ENCODE measurements at regions not wholly inside any gene's neighbourhood (a gene's known extent, or its start where the extent isn't known, plus 50 kb on each side); places are given as distances from the start of the nearest gene placed in this dataset.
"Not testable (repeated sequence)": the region's sequence is repeated elsewhere in the genome, so short reads cannot be mapped to it uniquely, and the experiment has no call there.

DNA sequence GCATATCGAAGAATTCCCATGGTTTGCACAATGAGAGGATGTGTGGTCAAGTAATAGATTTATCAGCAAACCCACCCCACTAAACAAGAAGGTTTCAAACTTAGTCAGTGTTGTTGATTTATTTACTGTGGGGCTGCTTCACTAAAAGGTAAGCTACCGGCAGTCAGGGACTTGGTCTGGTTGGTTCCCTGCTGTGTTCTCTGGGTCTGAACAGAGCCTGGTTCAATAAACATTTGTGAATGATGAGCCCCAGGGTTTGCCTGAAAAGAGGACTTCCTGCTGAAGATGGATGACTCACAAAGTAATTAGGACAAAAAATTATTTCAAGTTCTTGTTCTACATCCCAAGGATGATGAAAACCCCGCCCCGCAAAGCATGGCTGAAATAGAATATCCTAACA is 108.3 kb downstream of the SPP2 start:
- DNase-seq (ENCODE audit: low spot score): no peak

DNA sequence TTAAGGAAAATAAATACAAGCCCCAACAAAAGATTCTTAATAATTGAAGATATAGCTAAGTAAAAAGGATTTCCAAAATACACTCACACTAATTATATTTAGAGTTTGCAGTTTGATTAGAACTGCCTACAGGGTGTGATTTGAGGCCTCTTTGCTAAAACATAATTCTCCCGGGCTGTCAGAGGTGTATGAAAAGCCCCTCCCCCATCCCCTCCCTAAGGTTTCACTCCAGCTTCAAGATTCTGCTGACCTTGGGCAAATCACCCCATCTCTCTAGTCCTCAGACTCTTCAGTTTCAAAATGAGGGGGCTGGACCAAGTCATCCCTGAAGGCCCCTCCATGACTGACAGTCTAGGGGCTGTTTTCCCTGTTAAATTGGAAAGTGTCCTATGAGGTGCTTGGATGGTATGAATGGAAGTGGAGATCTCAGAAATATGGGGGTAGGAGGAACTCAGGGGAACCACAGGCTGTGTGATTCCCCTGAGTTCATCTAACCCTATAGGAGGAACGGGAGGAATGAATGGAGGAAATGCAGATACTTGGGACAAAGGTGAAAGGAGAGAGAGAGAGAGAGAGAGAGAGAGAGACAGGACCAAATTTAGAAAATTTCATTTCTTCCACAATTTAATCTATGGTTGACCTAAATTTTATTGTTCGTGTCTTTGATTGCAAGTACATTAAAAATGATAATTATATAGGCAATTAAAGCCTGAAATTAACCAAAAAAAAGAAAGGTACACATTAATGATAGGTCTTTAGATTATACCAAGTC is 107.5 kb downstream of the SPP2 start:
- no peak for DNase-seq (ENCODE audit: low spot score)

DNA sequence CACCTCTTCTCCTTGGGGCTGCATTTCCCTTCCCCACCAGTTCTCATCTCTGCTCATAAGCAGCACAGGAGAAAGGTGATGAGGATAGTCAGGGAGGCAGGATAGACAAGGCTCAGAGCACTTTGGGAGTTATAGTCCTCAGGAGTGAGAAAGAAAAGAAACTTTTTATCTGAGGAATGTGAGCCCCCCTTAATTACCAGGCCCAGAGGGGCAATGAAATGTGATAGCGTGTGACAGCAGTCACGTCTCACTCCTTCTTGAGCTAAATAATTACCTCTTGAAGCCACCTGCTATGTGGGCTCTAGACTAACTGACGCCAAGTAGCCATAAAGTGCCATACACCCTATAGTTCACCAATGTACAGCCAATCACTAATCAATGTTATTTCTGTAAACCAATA is 105.8 kb downstream of the SPP2 start:
- no peak for DNase-seq (ENCODE audit: low spot score)

DNA sequence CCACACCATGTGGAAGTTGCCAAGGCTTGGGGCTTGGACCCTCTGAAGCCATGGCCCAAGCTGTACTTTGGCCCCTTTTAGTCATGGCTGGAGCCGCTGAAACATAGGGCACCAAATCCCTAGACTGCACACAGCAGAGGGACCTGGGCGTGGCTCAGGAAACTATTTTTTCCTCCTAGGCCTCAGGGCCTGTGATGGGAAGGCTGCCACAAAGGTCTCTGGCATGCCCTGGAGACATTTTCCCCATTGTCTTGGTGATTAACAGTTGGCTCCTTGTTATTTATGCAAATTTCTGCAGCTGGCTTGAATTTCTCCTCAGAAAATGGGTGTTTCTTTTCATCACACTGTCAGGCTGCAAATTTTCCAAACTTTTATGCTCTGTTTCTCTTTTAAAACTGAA is 102.3 kb downstream of the SPP2 start:
- DNase-seq (ENCODE audit: low spot score): not testable (repeated sequence)

DNA sequence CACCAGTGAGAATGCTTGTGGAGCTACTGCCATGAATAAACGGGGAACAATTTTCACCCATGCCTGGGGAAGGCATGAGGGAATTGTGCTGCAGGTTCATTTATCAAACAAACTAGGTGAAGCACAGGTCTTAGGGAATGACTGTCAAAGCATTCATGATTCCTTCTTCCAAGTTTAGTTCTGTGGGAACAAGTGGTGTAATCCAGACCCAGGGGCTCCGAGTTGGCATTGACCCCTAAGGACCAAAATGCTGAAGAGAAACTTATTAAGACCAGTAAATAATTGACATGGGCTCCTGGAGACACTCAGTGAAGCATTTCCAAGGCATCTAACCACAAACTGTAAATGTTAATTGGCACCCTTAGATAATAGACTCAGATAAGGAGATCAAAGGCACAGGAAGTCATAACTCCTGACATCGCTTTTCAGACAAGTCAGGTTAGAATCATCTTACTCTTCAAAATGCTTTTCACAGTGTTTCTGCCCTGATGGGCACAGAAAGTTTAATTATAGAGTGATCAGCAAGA is 96.9 kb downstream of the SPP2 start:
- no peak for DNase-seq (ENCODE audit: low spot score)

DNA sequence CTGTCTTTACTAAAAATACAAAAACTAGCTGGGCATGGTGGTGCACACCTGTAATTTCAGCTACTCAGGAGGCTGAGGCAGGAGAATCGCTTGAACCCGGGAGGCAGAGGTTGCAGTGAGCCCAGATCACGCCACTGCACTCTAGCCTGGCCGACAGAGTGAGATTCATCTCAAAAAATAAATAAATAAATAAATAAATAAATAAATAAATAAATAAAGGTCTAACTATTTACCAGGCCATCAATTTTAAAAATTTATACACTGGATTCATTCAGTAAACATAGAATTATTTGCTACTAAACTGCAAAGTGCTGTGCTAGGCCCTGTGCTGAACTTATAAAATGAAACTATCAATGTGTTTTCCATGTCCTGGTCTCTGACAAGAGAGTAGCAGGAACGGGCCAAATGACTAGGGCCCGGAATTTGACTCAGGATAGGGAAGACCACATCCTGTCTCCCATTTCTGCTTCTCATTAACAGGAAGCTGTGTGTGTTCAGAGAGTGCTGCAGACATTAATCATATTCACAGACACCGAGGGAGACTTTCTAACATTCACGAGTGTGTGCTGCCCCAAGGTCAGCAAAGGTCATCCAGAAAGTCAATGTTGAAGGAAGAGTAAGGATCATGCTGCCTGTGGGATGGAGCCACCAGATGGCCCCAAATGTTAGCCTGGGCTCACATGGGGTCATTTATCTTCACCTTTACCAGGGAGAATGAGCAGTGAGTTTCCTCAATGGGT is 95.8 kb downstream of the SPP2 start:
- DNase-seq (ENCODE audit: low spot score): no peak

DNA sequence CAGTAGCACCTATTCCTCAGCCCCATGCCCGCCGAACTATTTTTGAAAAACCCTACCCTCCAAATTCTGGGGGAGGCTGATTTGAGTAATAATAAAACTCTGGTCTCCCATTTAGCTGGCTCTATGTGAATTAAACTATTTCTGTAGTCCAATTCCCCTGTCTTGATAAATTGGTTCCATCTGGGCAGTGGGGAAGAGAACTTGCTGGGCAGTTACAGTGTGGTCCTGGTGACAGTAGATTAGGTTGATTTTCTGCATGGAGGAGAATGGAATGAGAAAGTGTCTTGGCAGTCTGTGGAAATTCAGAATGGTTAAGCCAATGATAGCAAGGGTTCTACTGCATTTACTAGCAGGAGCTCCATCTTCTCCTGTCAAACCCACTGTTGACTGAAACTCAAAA is 95.0 kb downstream of the SPP2 start:
- no peak for DNase-seq (ENCODE audit: low spot score)

DNA sequence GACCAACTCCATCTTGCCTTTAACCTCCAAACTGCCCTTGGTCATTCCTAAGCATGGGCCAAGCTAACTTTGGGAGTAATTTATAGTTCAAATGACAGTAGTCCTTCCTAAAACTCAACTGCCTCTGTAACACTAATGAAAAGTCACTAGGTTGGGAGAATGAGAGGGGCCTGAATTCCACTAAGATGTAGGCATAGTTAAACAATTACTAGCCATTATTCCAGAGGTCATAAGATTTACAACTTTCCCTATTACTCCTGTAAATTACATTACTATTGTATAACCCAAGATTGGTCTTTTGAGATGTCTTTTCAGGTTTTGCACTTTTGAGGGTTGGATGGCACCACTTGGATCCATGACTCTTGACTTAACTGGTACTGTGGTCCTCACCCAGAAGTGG is 94.6 kb downstream of the SPP2 start:
- no peak for DNase-seq (ENCODE audit: low spot score)

DNA sequence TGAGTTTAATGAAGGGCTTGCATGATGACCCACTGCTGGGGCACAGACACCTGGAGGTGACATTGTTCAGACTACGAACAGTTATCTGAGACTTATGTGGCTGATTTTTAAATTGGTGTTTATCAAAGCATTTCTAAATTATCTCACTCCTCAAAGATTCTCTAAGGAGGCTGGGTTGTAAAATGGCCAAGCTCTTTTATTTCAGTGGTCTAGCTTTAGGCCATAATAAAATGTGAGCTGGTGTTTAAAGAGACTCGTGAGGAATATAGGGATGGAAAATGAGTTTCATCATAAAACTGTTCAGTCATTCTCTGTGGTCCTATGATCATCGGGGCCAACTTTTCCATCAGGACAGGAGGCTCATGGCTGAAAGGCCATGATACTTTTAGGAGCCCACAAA is 93.4 kb downstream of the SPP2 start:
- no peak for DNase-seq (ENCODE audit: low spot score)

DNA sequence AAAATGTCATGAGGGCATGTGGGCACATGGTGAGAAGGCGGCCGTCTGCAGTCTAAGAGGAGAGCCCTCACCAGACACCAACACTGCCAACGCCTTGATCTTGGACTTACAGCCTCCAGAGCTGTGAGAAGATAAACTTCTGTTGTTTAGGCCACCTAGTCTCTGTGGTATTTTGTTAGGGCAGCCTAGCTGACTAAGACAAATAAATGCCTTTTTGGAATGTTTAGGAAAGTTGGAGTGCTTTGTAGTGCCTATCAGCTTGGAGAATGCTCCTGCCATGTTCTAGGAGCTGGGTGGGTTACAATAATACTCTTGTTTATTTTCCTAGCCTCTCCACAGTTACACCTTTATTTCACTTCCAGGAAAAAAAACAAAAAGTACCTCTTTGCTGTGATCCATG is 92.0 kb downstream of the SPP2 start:
- DNase-seq (ENCODE audit: low spot score): no peak

DNA sequence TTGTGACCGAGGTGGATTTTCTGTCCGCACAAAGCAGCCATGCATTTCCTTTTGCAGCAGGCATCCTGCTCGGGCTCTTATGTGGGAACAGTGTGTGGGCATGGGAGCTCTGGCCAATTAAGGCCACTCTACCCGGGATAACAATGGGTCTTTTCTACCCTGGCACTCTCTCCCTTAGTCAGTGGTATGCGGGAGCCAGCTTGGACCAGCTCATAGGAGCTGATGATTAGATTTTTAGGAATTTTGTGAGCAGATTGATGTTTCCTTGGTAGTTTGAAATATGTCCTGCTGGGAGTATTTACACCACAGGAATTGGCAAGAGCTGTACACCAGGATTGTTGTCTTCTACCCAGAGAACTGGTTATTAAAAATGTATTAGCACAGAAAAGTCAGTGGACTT is 89.3 kb downstream of the SPP2 start:
- no peak for DNase-seq (ENCODE audit: low spot score)

DNA sequence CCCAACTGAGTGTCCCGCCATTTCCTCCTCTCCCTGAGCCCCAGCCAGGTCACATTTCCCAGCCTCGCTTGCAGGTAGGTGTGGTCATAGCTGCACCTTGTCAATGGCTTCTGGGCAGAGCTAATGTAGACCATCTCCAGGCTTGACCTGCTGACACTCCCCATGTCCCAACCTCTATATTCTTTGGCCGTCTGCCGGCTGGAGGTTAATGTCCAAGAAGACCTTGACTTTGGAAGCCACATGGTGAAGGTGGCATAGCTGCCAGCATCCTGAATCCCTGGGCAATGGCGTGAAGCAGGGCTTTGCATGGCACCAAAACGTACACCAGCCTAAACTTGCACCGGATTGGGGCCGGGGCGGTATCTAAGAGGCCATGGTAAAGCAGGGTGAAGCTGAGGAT is 88.3 kb downstream of the SPP2 start:
- no peak for DNase-seq (ENCODE audit: low spot score)

DNA sequence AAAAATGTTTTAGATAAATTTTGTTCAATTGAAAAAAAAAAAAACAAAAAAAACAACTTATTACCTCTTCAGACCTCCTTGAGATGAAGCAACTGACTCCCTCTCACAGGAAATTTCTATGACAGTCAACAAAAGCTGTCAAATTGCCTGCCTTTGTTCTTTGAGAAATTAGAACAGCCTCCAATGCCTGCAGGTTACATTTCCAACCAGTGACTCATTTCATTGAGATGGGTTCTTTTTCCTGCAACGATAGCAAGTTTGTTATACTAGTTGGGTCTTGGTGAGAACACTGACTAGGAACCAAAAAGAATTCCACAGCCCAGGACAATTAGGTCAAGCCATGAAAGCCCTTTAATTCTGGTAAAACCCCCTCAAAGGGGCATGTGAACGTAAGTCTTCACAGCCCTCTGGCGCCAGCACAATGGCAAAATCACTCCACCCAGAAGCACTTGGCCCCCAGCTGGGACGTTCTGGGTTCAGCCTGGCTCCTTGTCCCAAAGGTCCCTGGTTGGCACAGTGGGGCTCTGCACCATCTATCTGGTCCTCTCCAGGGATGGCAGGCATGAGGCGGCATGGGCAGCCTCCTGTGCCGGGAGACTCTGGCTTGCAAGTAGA is 87.0 kb downstream of the SPP2 start:
- DNase-seq (ENCODE audit: low spot score): no peak

DNA sequence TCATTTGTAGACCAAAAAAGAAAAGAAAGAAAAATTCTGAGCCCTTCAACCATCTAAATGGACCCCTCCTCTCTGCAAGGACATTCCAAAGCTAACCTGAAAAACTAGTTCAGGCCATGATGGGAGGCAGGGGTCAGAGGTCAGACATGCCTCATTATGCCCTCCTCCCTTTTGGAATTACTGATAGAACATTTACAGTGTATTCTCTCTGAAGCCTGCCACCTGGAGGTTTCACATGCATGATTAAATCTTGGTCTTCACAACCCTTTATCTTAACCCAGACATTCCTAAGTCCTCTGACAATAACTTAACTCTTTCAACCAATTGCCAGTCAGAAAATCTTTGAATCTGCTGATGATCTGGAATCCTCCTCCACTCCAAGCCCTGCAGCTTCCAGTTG is 86.0 kb downstream of the SPP2 start:
- DNase-seq (ENCODE audit: low spot score): no peak

DNA sequence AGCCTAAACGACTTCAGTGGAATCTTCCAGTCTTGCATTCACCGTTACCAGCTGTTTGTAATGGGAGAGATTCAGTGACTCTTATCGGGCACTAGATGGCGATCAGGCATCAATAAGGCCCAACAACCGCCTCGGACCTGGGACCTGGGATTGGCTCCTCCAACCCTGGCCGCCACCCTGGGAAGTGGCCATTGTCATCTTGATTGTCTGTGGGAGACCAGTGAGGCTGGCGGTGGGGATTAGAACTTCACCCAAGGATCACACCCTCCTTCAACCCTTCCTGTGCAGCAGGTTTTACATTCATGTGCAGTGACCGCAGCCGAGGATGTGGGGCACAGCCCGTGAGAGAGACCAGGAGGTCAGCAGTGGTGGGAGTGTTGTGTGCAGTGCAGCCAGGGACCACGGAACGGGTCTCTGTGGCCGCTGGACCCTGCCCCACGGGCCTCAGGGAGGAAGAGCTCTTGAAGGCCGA is 85.3 kb downstream of the SPP2 start:
- DNase-seq (ENCODE audit: low spot score): peak; percentile 79

DNA sequence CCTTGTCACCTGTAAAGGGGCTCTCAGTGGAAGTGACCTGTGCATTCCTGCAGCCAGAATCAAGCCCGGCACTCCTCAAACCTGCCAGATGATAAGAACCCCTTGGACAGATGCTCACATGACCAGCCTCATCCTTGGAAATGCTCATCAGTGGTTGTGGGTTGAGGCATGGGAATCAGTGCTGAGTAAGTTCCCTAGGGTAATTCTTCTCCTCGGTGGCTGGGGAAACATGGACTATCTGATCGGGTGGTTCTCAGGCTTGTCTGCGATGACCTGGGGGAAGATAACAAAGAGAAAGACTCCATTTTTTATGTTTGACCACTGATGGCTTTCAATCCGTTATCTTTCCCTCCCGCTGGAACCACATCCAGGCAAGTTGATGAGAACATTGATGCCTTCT is 84.0 kb downstream of the SPP2 start:
- DNase-seq (ENCODE audit: low spot score): no peak

DNA sequence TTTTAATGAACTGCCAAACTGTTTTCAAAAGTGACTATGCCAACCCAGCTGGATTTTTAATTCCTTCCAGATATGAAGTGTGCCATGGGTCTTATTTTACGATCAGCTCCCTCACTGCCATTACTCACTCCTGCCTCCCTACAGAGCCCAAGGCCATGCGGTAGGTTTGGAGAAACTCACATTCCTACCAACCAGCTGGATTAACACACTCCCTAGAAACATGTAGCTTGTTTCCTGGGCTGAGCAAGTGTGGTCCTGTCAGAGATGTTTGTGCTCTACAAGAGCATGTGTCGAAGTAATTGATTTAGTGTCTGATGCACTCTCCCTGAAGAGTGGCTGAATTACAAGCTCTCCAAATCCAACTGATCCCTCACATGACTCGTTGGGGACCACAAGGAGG is 82.5 kb downstream of the SPP2 start:
- no peak for DNase-seq (ENCODE audit: low spot score)

DNA sequence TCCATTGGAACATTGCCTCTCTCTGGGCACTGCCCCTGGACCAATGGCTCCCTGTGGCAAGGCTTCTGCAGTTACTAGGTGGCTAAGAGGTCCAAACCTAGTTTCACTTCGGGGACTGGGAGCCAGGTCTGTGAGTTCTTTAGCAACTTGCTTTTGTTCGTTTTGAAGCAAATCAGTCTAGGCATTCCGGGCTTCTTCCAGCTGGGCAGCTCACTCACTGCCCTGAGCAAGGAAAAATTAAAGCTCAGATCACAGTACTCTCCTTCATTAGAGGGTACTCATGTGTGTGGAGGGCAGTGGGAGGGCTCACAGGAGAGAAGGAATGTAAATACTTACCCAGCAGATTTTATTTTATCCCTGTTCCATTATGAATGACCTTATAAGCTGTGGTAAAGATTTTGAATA is 80.3 kb downstream of the SPP2 start:
- peak; percentile 61 for DNase-seq (ENCODE audit: low spot score)

DNA sequence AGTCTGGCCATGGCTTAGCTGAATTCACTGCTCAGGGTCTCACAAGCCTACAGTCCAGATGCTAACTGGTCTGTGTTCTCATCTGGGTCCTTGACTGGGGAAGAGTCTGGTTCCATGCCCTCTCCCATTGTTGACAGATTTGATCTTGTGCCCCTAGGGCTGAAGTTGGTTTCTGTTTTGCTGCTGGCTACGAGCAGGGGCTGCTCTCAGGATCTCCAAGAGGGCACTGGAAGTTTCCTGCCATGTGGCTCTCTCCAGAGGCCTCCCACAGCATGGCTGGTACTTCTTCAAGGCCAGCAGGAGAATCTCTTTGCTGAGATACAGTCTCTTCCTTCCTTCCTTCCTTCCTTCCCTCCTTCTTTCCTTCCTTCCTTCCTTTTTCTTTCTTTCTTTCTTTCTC is 78.1 kb downstream of the SPP2 start:
- DNase-seq (ENCODE audit: low spot score): no peak

Data from Ammon's horn (tissue), 1 donor.